ENCODE measurements at regions not wholly inside any gene's neighbourhood (a gene's known extent, or its start where the extent isn't known, plus 50 kb on each side); places are given as distances from the start of the nearest gene placed in this dataset.

DNA sequence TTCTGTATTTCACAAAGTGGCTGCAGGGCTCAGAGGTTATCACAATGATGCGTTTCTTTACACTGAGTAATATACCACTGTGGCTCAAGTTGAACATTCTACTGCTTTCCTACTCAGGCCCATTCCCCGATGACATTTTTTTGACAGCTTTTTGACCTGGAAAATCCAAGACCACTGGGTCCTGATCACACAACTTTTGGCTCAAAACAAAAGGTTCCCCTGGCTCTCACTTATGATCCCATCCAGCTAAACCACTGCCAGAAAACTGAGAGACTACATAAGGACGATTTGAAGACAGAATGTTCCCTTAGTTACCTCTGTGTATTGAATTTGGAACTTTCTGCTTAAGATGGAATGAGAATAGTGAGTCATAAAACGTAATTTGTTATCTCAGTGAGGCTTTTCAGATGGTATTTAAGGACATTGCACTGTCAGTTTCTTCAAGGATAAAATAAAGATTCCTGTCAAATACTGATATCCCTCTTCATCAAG is 78.0 kb upstream of the FBXL7 start:
- TF ChIP-seq GATA2 (IDR thresholded peaks at IDR 0.05; ENCODE audit: low read depth, low read length), result no peak
- TF ChIP-seq GATA3 (IDR thresholded peaks at IDR 0.05; ENCODE audit: low read depth, low read length), result no peak
